Activated effector memory CD4-positive, alpha-beta T cell treated with anti-CD3 and anti-CD28 coated beads, Interleukin-2, amount 50 U/mL, for 16 hours (primary cell): ENCODE measurements at regions not wholly inside any gene's neighbourhood (a gene's known extent, or its start where the extent isn't known, plus 50 kb on each side); places are given as distances from the start of the nearest gene placed in this dataset.
A peak's percentile ranks its signal among the peaks of the same experiment; 100 is the strongest.

Source experiments
- DNase-seq: peaks from one replicate; pipeline ENCODE4 v3.0.0-alpha.2; 2020

GRCh38 chr4:1474126-1475090 is 68.2 kb upstream of the NKX1-1 start:
- DNase-seq, result peak; percentile 55

- peak; percentile 50 for DNase-seq
Observed at GRCh38 chr4:1473718-1474117, 67.5 kb upstream of the NKX1-1 start.

DNA sequence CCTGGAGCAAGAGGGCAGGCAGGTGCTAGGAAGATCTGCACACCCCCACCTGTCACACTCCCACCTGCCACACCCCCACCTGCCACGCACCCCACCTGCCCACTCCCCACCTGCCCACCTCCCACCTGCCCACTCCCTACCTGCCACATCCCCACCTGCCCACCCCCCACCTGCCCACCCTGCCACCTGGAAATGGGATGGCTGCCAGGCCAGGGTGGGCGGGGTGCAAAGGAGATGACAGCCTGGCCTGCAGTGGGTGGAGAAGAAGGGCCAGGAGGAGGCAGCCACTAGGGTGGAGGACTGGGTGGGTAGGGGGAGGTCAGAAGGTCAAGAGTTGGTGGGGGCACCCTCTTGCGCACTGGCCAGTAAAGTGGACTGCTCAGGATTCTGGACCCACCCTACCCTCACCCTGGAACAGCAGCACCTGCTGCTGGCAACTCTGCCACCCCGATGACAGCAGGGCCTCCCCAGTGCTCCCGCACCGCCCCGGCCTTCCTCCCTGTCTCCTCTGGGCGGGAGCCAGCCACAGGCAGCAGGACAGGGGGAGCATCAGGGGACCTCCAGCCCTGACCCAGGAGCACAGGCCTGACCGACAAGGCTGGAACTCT is 66.8 kb upstream of the NKX1-1 start:
- peak; percentile 53 for DNase-seq

DNA sequence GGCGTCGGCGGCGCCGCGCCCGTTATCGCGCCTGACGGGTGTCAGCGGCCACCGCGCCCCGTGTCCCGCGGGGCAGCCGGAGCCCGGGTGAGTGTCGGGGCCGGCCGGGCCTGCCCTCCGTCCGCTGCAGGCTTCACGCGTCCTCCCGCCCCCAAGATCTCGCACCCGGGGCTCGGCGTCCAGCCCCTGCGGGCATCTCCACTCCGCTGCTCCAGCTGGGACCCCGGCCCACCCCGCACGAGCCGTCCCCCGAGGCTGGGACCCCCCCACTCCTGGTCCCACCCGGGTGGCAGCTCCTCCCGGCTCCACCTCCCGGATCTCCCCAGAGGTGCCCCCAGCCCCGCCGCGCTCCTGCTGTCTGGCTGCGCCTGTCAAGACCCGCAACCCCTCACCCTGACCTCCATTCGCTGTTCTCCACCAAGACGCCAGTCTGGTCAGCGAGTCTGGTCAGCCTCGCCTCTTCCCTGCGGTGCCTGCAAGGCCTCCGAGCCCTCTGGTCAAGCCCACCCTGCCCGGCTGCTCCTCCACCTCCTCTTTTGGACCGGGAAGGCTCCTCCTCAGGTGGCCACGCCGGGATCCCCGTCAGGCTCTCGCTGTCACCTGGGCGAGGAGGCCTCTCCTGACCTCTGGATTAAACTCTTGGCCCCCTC is 66.0 kb upstream of the NKX1-1 start:
- peak; percentile 42 for DNase-seq

DNA sequence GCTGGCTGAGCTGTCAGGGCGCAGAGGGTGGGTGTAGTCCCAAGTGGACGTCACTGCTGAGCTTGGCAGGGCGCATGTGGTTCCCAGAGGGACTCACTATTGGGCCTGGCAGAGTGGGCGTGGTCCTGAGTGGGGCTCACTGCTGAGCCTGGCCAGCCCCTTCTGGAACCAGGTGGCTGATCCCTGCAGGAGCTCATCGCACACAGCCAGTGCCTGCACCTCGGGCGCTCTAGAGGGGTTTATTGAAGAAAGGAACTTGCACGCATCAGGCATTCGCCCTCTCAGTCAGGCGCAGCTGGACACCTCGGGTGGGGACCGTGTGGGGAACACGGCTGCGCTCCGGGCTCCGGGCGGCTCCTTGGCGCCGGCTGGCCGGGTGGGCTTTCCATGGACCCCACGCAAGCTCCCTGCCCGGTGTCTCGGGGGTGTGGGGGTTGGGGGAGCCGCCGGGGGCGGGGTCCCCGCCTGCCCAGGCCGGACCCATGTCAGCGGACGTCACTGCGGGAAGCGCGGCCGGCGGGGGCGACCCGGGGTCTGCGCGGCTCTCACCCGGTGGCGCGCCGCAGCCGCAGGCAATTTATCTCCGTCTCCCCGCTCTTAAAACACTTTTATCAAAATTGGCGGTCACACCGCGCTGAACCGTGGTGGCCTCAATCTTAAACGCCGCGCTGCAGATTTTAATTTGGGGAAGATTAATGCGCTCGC is 65.4 kb upstream of the NKX1-1 start:
- DNase-seq, result peak; percentile 55

DNA sequence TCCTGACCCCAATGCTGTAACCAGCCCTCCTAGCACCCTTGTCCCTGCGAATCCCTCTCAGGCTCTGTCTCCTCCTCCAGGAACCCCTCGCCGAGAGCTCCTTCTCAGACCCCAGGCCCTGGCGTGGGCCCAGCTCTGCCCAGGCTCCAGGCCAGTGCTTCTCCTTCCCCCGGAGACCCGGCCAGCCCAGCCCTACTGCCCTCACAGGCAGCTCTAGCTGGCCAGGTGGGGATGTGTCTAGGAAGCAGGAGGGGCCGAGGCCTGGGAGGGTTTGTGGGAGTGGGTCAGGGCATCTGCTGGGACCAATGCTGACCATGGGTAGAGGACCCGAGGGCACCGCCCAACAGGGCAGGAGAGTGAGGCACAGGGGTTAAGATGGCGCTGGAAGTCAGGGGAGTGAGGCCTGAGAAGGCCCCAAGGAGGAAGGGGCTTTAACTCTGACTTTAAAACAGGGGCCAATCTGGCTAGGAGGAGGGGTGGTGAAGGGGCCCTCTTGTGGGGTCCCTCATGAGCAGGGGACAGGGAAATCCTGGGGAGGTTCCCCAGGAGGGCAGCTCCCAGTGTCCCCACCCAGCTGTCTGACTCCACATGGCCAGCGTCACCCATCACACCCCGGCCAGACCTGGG is 64.7 kb upstream of the NKX1-1 start:
- peak; percentile 37 for DNase-seq

GRCh38 chr4:1470393-1470670 is 64.1 kb upstream of the NKX1-1 start:
- DNase-seq, result no peak

DNA sequence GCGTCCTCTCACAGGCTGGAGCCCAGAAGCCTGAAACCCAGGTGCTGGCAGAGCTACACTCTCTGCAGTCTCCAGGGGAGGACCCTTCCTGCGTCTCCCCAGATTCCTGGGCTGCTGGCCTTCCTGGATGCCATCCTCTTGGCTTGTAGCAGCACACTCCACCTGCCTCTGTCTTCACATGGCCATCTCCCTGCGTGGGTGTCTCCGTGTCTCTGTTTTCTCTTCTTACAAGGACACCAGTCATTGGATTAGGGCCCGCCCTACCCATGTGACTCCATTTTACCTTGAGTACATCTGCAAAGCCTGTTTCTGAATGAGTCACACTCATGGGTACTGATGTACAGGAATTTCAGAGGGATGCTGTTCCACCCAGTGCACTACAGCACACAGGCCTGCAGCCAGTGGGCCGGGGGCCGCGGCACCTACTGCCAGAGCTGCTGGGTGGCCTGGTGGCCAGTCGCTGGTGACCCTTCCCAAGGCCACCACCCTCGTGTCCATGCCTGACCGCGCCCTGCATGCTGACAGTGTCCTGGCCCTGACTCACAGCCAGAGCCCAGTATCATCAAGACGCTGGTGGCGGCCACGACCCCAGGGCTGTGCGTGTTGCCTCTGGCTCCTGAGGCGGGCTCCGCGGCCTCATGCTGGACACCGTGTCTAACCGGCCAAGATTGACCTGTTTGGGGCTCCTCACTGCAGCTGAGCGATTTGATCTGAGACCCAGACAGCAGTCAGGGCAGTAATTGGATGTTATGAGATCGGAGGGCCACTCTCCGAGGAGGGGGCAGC is 63.6 kb upstream of the NKX1-1 start:
- peak; percentile 49 for DNase-seq

- DNase-seq, result peak; percentile 33
Observed at GRCh38 chr4:1469043-1469442, 62.8 kb upstream of the NKX1-1 start.

GRCh38 chr4:1467581-1468458 is 61.6 kb upstream of the NKX1-1 start:
- DNase-seq, result no peak

DNA sequence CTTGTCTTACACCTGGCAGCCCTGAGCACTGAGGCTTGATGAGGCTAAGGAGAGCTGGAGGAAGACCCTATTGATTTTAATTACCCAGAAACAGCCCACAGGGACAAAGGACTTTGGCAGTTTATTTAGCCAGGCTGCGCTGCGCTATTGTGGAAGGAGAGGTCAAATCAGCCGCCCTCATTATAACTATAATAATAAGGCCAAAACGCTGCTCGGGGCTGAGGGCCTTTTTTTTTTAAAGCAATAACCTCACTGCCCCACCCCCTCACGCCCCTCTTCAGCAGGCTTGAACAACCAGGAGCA is 60.6 kb upstream of the NKX1-1 start:
- DNase-seq, result no peak

DNA sequence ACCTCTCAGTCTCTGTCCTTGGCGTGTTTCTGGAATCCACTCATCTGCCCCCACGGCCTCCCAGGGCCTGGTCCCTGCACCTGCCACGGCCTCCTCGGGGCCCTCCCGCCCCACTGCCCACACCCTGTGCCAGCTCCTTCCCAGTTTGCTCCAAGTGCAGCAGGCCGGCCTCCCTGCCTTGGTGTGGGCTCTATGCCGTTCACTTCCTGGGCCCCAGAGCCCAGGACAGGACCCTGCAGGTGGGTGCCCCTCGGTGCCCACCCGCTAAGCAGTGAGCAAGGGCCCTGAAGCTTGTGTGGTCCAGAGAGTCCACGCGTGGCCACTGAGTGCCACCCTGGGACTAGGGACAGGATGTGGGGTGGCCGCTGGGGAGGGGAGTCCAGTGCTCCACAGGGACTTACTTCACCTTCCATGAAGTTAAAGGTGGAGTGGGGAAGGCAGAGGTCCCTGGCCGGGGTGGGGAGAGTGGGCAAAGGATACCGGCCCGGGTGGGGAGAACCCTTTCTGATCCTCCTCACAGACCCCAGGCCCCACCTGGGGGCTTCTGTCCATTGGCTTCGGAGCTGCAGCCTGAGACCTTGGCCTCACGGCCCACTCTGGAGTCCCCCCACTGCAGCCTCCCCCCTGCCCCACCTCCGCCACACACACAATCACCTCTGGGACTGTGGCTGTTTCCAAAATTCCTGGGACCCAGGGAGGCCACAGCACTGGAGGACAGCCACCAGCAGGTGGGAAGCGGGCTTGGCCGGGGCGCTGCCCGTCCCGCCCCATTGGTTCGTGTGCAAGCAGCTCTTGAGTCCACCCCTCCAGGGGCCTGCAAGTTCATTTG is 60.0 kb upstream of the NKX1-1 start:
- no peak for DNase-seq

DNA sequence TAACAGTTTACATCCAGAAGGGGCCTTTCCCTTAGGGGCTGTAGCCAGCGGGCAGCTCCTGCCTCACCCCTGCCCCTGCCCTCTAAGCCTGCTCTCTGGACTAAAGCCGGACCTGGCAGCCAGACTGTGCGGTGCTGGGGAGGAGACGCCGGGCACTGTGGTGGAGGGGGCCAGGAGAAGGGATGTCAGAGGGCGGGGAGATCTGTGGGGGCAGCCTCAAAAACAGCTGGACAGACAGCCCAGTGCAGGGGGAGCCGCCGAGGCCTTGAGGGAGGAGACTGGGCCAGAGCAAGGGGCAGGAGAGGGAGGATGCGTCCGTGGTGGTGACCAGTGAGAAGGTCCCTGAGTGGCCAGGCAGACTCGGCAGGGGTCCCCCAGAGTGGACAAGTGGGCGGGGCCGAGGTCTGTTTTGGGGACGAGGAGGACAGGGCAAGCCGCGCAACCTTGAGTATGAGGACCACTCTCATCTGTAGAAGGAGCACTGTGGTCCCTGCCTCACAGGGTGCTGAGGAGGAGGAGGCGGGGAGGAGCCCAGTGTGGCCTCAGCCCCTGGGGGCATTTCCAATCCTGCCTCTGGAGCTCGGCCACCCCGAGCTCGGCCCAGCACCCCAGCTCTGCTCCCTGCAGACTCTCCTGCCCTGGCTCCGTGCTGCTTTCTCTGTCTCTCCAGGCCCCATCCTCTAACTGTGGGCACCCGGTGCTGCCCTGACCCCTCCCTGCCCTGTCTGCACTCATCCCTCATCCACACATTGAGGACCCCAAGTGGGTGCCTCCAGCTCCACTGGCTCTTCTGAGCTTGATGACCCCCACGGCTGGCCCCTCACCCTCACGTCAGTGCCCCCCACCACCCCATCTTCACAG is 59.2 kb upstream of the NKX1-1 start:
- DNase-seq, result no peak

DNA sequence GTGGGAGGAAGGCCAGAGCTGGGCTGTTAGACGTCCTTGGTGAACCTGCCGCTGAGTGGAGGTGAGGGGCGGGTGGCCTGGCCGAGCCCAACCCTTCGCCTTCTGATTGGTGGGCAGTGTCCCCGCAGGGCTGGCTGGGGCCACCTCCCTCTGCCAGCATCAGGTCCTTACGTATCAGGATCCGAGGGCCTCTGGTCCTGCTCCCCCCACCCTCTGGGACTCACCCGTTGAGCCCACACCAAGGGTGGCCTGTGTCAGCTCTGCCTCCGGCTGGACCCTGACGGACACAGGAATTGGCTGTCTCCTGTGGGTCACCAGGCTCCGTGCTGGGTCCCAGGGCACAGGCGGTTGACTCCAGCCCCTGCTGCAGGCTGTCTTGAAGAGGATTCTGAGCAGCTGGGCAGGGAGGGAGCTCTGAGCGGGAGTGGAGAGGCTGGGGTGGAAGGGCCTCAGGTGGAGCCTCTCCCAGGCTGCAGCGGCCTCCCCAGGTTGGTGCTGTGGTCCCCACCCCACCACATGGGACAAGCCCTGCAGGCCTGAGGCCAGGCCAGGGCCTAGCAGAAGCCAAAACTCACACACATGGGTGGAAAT is 58.4 kb upstream of the NKX1-1 start:
- DNase-seq, result no peak

DNA sequence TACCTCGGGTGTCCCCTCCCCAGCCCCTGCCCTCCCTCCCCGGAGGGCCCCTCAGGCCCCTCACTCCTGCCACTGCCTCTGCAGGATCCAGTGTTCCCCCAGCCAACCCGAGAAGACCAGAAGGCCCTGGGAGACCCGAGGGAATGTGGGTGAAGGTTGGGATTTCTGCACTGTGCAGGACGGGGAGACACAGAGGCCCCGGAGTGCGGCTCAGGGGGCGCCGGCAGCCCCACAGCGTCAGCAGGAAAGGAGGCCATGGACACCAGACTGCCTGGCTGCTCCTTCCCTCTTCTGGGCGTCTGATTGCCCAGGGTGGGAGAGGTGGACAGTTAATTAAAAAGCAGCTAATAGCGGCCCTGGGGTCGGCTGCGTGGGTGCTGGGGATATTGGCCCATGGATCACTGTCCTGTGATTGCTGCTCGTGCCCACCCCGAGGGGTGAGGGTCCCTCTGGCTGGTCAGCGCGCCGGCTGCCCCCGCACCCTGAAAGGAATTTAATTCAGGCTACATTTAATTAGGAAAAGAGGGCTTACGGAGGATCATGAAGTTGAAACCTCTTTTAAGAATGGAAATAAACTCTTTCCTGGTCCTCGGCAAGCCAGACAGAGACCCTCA is 57.8 kb upstream of the NKX1-1 start:
- no peak for DNase-seq

- no peak for DNase-seq
Observed at GRCh38 chr4:1463088-1463926, 57.1 kb upstream of the NKX1-1 start.

DNA sequence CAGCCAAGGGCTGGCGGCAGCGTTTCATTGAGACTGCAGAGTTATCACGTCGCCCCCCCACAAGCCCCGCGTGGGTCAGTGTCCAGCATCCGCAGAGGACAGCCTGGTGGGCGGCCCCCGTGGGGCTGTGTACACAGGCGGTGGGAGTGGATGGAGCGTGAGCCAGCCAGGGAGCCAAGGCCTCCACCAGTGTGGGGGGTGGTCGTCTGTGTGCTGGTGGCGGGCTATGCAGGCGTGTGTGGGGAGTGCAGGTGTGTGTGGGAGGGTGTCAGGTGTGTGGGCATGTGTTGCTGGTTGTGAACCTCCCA is 56.5 kb upstream of the NKX1-1 start:
- no peak for DNase-seq
